WI38 (cell line): ENCODE measurements at regions not wholly inside any gene's neighbourhood (a gene's known extent, or its start where the extent isn't known, plus 50 kb on each side); places are given as distances from the start of the nearest gene placed in this dataset.

Experiments used
- H3K4me3 ChIP-seq: 2 replicates; pipeline ENCODE4 v1.5.1; 2011; ENCODE audit warnings: low read depth, mild to moderate bottlenecking, control low read depth, low read length
- CTCF ChIP-seq: IDR thresholded peaks from 2 replicates; pipeline ENCODE4 v1.5.1; 2012; ENCODE audit warnings: low read depth, mild to moderate bottlenecking, control low read depth, low read length

GRCh38 chr10:84700668-84701369 lies 372.4 kb downstream of the CCSER2 start:
- TF ChIP-seq CTCF, result no peak
- H3K4me3 ChIP-seq, result no peak overlapping the region

- no peak overlapping the region for H3K4me3 ChIP-seq
- no peak for TF ChIP-seq CTCF
Measured at GRCh38 chr10:84701370-84701720, 373.0 kb downstream of the CCSER2 start.

- no peak overlapping the region for H3K4me3 ChIP-seq
- no peak for TF ChIP-seq CTCF
Measured at GRCh38 chr10:84704101-84704500, 375.7 kb downstream of the CCSER2 start.

- no peak overlapping the region for H3K4me3 ChIP-seq
- TF ChIP-seq CTCF, result no peak
Measured at GRCh38 chr10:84706431-84706830, 378.0 kb downstream of the CCSER2 start.

GRCh38 chr10:84706875-84707274 lies 378.5 kb downstream of the CCSER2 start:
- H3K4me3 ChIP-seq, result no peak overlapping the region
- no peak for TF ChIP-seq CTCF

GRCh38 chr10:84715911-84716310 lies 387.5 kb downstream of the CCSER2 start:
- no peak overlapping the region for H3K4me3 ChIP-seq
- peak; percentile 24; the same call in 1 of the 2 replicates for TF ChIP-seq CTCF

GRCh38 chr10:84718877-84719616 lies 390.7 kb downstream of the CCSER2 start:
- no peak overlapping the region for H3K4me3 ChIP-seq
- no peak for TF ChIP-seq CTCF
